Mucosa of descending colon (tissue), 3 donors: ENCODE measurements at regions not wholly inside any gene's neighbourhood (a gene's known extent, or its start where the extent isn't known, plus 50 kb on each side); places are given as distances from the start of the nearest gene placed in this dataset.

Experiments
- ATAC-seq: fragments of 200-7000 bp; cut with Tn5 transposase; one replicate; pipeline ENCODE4 v1.9.1; 2020; ENCODE audit warnings: mild to moderate bottlenecking, moderate library complexity
- DNase-seq, 3 donors: peaks; one replicate each; pipeline ENCODE4 v3.0.0-alpha.2; 2020
- H3K36me3 ChIP-seq: fragments of 200-600 bp; one replicate; pipeline ENCODE4 v1.8.0; 2021; ENCODE audit warnings: low read depth, mild to moderate bottlenecking
- H3K4me1 ChIP-seq: fragments of 200-600 bp; one replicate; pipeline ENCODE4 v1.8.0; 2021; ENCODE audit warnings: low read depth, mild to moderate bottlenecking
- H3K4me3 ChIP-seq: fragments of 200-600 bp; one replicate; pipeline ENCODE4 v1.8.0; 2021; ENCODE audit warnings: mild to moderate bottlenecking
- H3K9me3 ChIP-seq: fragments of 200-600 bp; one replicate; pipeline ENCODE4 v1.8.0; 2021; ENCODE audit warnings: mild to moderate bottlenecking
- CTCF ChIP-seq: fragments of 200-600 bp; IDR thresholded peaks from one replicate; pipeline ENCODE4 v1.8.0; 2022; ENCODE audit warnings: antibody characterized with exemption, mild to moderate bottlenecking
- intact Hi-C, 2 donors: fragments of 100-400 bp; cut with DNase I in 1 of 2; cut with micrococcal nuclease in 1 of 2; formaldehyde crosslinking; loops; one replicate each; pipeline versions ENCODE4 v1.11.0 to v1.11.1; 2022; cut with DNase I, micrococcal nuclease
- donor health status: DM: no; HTN: no; CAD: no; lungs with moderate emphysema.
- donor health status: DM: no; HTN: no; CAD: no.
- donor health status: DM: no; HTN: yes; CAD: no.

GRCh38 chr4:19945979-19946380 is 305.7 kb upstream of the SLIT2 start:
- DNase-seq: no peak
- peaks cover 3% of the 10 kb centered on the region for H3K4me1 ChIP-seq
- intact Hi-C loops: no loop called here
- no peaks in the 10 kb centered on the region for H3K9me3 ChIP-seq
- no peak for TF ChIP-seq CTCF
- no peak for ATAC-seq
- H3K36me3 ChIP-seq: no peaks in the 10 kb centered on the region
- H3K4me3 ChIP-seq: no peak overlapping the region

- no peak overlapping the region for H3K4me3 ChIP-seq
- TF ChIP-seq CTCF: no peak
- H3K36me3 ChIP-seq: no peaks in the 10 kb centered on the region
- H3K9me3 ChIP-seq: no peaks in the 10 kb centered on the region
- H3K4me1 ChIP-seq: peaks cover 3% of the 10 kb centered on the region
- DNase-seq (no peak), ATAC-seq (no peak)
- intact Hi-C loops: no loop called here
Measured at GRCh38 chr4:19945501-19945900, 306.2 kb upstream of the SLIT2 start.

GRCh38 chr4:19944806-19945205 is 306.9 kb upstream of the SLIT2 start:
- DNase-seq (no peak), ATAC-seq (no peak)
- intact Hi-C loops: no loop called here
- no peaks in the 10 kb centered on the region for H3K9me3 ChIP-seq
- H3K36me3 ChIP-seq: no peaks in the 10 kb centered on the region
- peaks cover 3% of the 10 kb centered on the region for H3K4me1 ChIP-seq
- H3K4me3 ChIP-seq: no peak overlapping the region
- no peak for TF ChIP-seq CTCF

- DNase-seq (no peak), ATAC-seq (no peak)
- peaks cover 3% of the 10 kb centered on the region for H3K4me1 ChIP-seq
- no peak overlapping the region for H3K4me3 ChIP-seq
- intact Hi-C loops: no loop called here
- no peaks in the 10 kb centered on the region for H3K9me3 ChIP-seq
- TF ChIP-seq CTCF: no peak
- no peaks in the 10 kb centered on the region for H3K36me3 ChIP-seq
Measured at GRCh38 chr4:19944251-19944650, 307.5 kb upstream of the SLIT2 start.

GRCh38 chr4:19941434-19941833 is 310.3 kb upstream of the SLIT2 start:
- ATAC-seq (no peak), DNase-seq (no peak)
- Histone ChIP-seq H3K9me3 (no peaks in the 10 kb centered on the region), H3K4me1 (peaks cover 2% of the 10 kb centered on the region), H3K36me3 (no peaks in the 10 kb centered on the region), H3K4me3 (no peak overlapping the region)
- TF ChIP-seq CTCF: no peak
- intact Hi-C loops: no loop called here

- ATAC-seq: no peak
Measured at GRCh38 chr4:19940861-19941260, 310.8 kb upstream of the SLIT2 start.

More at GRCh38 chr4:19940861-19941260, 310.8 kb upstream of the SLIT2 start:
- intact Hi-C loops: no loop called here
- Histone ChIP-seq H3K9me3 (no peaks in the 10 kb centered on the region), H3K4me3 (no peak overlapping the region), H3K36me3 (no peaks in the 10 kb centered on the region), H3K4me1 (no peaks in the 10 kb centered on the region)
- no peak for DNase-seq
- TF ChIP-seq CTCF: no peak
